ENCODE measurements at regions not wholly inside any gene's neighbourhood (a gene's known extent, or its start where the extent isn't known, plus 50 kb on each side); places are given as distances from the start of the nearest gene placed in this dataset.

GRCh38 chr13:58884353-58885209 lies 1253.0 kb downstream of the PCDH17 start:
- TF ChIP-seq, protein P1, sequence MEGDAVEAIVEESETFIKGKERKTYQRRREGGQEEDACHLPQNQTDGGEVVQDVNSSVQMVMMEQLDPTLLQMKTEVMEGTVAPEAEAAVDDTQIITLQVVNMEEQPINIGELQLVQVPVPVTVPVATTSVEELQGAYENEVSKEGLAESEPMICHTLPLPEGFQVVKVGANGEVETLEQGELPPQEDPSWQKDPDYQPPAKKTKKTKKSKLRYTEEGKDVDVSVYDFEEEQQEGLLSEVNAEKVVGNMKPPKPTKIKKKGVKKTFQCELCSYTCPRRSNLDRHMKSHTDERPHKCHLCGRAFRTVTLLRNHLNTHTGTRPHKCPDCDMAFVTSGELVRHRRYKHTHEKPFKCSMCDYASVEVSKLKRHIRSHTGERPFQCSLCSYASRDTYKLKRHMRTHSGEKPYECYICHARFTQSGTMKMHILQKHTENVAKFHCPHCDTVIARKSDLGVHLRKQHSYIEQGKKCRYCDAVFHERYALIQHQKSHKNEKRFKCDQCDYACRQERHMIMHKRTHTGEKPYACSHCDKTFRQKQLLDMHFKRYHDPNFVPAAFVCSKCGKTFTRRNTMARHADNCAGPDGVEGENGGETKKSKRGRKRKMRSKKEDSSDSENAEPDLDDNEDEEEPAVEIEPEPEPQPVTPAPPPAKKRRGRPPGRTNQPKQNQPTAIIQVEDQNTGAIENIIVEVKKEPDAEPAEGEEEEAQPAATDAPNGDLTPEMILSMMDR (conservative IDR thresholded peaks at IDR 0.05): no peak
- TF ChIP-seq EZH2 (IDR thresholded peaks at IDR 0.05; ENCODE audit: low read depth): no peak
- H4K20me1 ChIP-seq (ENCODE audit: insufficient read depth): no peaks in the 10 kb centered on the region; the same call in 1 of the 2 replicates
- no peak overlapping the region for H2AFZ ChIP-seq
- no peak for DNase-seq
- H3K27me3 ChIP-seq (ENCODE audit: insufficient read depth, low read depth): no peaks in the 10 kb centered on the region
- H3K4me1 ChIP-seq (replicated peaks; ENCODE audit: insufficient read depth): no peaks in the 10 kb centered on the region
- H3K79me2 ChIP-seq (ENCODE audit: low read depth): no peaks in the 10 kb centered on the region
- no TSS peak for BruUV-seq (replicated peaks)
- H3K36me3 ChIP-seq (ENCODE audit: low read depth): no peaks in the 10 kb centered on the region
- no peak overlapping the region for H3K27ac ChIP-seq
- H3K9me2 ChIP-seq (ENCODE audit: insufficient read depth): no peaks in the 10 kb centered on the region
- ChIA-PET POLR2A (ENCODE audit: unreplicated experiment) (no interaction called here), CTCF (no interaction called here)
- no peak overlapping the region for H3K4me3 ChIP-seq
- no peaks in the 10 kb centered on the region for H3K9me3 ChIP-seq (ENCODE audit: insufficient read depth, low read depth)
- no peaks in the 10 kb centered on the region for H3F3A ChIP-seq (ENCODE audit: insufficient read depth, low read depth)
- no peak overlapping the region for H3K4me2 ChIP-seq
- intact Hi-C loops (cut with micrococcal nuclease; ENCODE audit: unreplicated experiment): no loop called here

DNA sequence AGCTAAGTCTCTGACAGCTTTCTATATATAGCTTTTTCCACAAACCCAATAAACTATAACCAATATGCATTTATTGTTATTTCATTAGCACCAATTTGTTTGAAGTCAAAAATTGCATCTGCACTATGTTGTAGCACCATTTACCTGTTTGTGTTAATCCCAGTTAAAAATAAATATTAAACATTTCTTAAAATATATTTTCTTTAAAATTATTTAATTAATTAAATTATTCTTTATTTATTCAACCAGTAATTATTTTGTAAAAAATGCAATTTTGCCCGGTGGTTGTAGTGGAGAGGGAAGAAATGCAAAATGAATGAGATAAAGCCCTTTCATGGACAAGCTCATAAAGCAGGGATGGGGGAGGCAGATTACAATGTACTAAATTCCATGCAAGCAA lies 1257.9 kb downstream of the PCDH17 start:
- Histone ChIP-seq H4K20me1 (ENCODE audit: insufficient read depth) (no peaks in the 10 kb centered on the region; the same call in 1 of the 2 replicates), H3K4me3 (no peak overlapping the region), H3K36me3 (ENCODE audit: low read depth) (no peaks in the 10 kb centered on the region), H3F3A (ENCODE audit: insufficient read depth, low read depth) (no peaks in the 10 kb centered on the region), H3K27ac (no peak overlapping the region), H2AFZ (no peak overlapping the region), H3K9me3 (ENCODE audit: insufficient read depth, low read depth) (no peaks in the 10 kb centered on the region), H3K27me3 (ENCODE audit: insufficient read depth, low read depth) (no peaks in the 10 kb centered on the region), H3K9me2 (ENCODE audit: insufficient read depth) (no peaks in the 10 kb centered on the region), H3K4me1 (replicated peaks; ENCODE audit: insufficient read depth) (no peaks in the 10 kb centered on the region), H3K4me2 (no peak overlapping the region), H3K79me2 (ENCODE audit: low read depth) (no peaks in the 10 kb centered on the region)
- TF ChIP-seq EZH2 (IDR thresholded peaks at IDR 0.05; ENCODE audit: low read depth): no peak
- TF ChIP-seq, protein P1 (conservative IDR thresholded peaks at IDR 0.05): no peak
- BruUV-seq (replicated peaks): no TSS peak
- intact Hi-C loops (cut with micrococcal nuclease; ENCODE audit: unreplicated experiment): no loop called here
- ChIA-PET CTCF (no interaction called here), POLR2A (ENCODE audit: unreplicated experiment) (no interaction called here)
- no peak for DNase-seq

DNA sequence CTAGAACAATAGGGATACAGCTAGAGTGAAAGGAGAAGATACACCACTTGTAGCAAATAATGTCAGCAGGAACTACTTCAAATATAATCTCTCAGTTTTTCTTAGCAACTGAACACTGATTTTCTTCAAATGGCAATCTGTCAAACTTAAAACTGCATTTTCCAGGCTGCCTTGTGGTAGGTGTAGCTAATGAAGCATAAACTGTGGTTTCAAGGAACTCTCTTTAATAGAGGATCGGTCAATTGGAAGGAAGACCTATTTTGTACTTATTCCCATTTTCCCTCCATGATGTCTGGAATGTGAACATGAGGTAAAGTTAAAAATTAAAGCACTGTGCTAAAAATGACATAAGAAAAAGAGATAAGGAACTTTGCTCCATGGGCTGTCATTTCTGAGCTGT lies 1261.9 kb downstream of the PCDH17 start:
- H3K27me3 ChIP-seq (ENCODE audit: insufficient read depth, low read depth): no peaks in the 10 kb centered on the region
- H2AFZ ChIP-seq: no peak overlapping the region
- no peak overlapping the region for H3K27ac ChIP-seq
- POLR2A ChIA-PET (ENCODE audit: unreplicated experiment): no interaction called here
- no peaks in the 10 kb centered on the region for H3K4me1 ChIP-seq (replicated peaks; ENCODE audit: insufficient read depth)
- H3K9me2 ChIP-seq (ENCODE audit: insufficient read depth): no peaks in the 10 kb centered on the region
- CTCF ChIA-PET: no interaction called here
- TF ChIP-seq EZH2 (IDR thresholded peaks at IDR 0.05; ENCODE audit: low read depth): no peak
- TF ChIP-seq, protein P1 (conservative IDR thresholded peaks at IDR 0.05): no peak
- no peaks in the 10 kb centered on the region for H4K20me1 ChIP-seq (ENCODE audit: insufficient read depth)
- BruUV-seq (replicated peaks): no TSS peak
- H3K36me3 ChIP-seq (ENCODE audit: low read depth): no peaks in the 10 kb centered on the region
- intact Hi-C loops (cut with micrococcal nuclease; ENCODE audit: unreplicated experiment): no loop called here
- H3K4me2 ChIP-seq: no peak overlapping the region
- no peaks in the 10 kb centered on the region for H3F3A ChIP-seq (ENCODE audit: insufficient read depth, low read depth)
- DNase-seq: no peak
- no peaks in the 10 kb centered on the region for H3K9me3 ChIP-seq (ENCODE audit: insufficient read depth, low read depth)
- H3K79me2 ChIP-seq (ENCODE audit: low read depth): no peaks in the 10 kb centered on the region
- no peak overlapping the region for H3K4me3 ChIP-seq
